CD8-positive, alpha-beta memory T cell (primary cell): ENCODE measurements at regions not wholly inside any gene's neighbourhood (a gene's known extent, or its start where the extent isn't known, plus 50 kb on each side); places are given as distances from the start of the nearest gene placed in this dataset.
"Not testable (repeated sequence)": the region's sequence is repeated elsewhere in the genome, so short reads cannot be mapped to it uniquely, and the experiment has no call there.

ENCODE experiments used
- CTCF ChIA-PET: fragments of 350-600 bp; sonication (Branson Sonifier 250); formaldehyde crosslinking; loops from one replicate; lab custom pipeline; 2021; ENCODE audit warnings: antibody characterized with exemption; lab: Charles Lee
- POLR2A ChIA-PET: fragments of 350-600 bp; sonication (Branson Sonifier 250); formaldehyde crosslinking; loops from one replicate; lab custom pipeline; 2021; ENCODE audit warnings: antibody characterized with exemption; lab: Charles Lee
- DNase-seq, 5 donors: peaks; one replicate each; pipeline versions ENCODE4 v3.0.0 to v3.0.0-alpha.2; 2020 to 2022; ENCODE audit warnings: mixed read lengths in 1 of 5
- H3K27ac ChIP-seq: one replicate; pipeline ENCODE4 v1.7.0; 2013; ENCODE audit warnings: low read depth, mild to moderate bottlenecking, low read length, moderate library complexity
- H3K27me3 ChIP-seq: 2 replicates; pipeline ENCODE4 v1.7.0; 2013; ENCODE audit warnings: low read length, mild to moderate bottlenecking; ENCODE audit not compliant: insufficient read depth, poor library complexity, severe bottlenecking
- H3K36me3 ChIP-seq: 2 replicates; pipeline ENCODE4 v1.7.0; 2013; ENCODE audit warnings: mild to moderate bottlenecking, low read length, moderate library complexity; ENCODE audit not compliant: insufficient read depth
- H3K4me1 ChIP-seq: 2 replicates; pipeline ENCODE4 v1.7.0; 2013; ENCODE audit warnings: mild to moderate bottlenecking, low read length, moderate library complexity; ENCODE audit not compliant: insufficient read depth
- H3K4me3 ChIP-seq: 2 replicates; pipeline ENCODE4 v1.7.0; 2013; ENCODE audit warnings: mild to moderate bottlenecking, low read length
- H3K9me3 ChIP-seq: 2 replicates; pipeline ENCODE4 v1.7.0; 2013; ENCODE audit warnings: mild to moderate bottlenecking, low read length
- H3K27ac Mint-ChIP-seq, 8 donors: one replicate each; pipeline ENCODE4 v1.8.0; 2020 to 2021; ENCODE audit warnings: mixed read lengths in 8 of 8, mild to moderate bottlenecking in 6 of 8, inconsistent platforms in 3 of 8, moderate library complexity in 3 of 8
- H3K27me3 Mint-ChIP-seq, 2 donors: one replicate each; pipeline ENCODE4 v1.8.0; 2020 to 2021; ENCODE audit warnings: mixed read lengths in 2 of 2, mild to moderate bottlenecking in 1 of 2, moderate library complexity in 1 of 2
- H3K36me3 Mint-ChIP-seq, 3 donors: one replicate each; pipeline ENCODE4 v1.8.0; 2020 to 2021; ENCODE audit warnings: mixed read lengths in 3 of 3, inconsistent platforms in 1 of 3, mild to moderate bottlenecking in 1 of 3
- H3K4me1 Mint-ChIP-seq, 3 donors: one replicate each; pipeline ENCODE4 v1.8.0; 2020 to 2021; ENCODE audit warnings: mixed read lengths in 3 of 3, inconsistent platforms in 1 of 3, mild to moderate bottlenecking in 1 of 3
- H3K4me3 Mint-ChIP-seq, 7 donors: one replicate each; pipeline ENCODE4 v1.8.0; 2020 to 2021; ENCODE audit warnings: mixed read lengths in 7 of 7, mild to moderate bottlenecking in 6 of 7, moderate library complexity in 4 of 7, inconsistent platforms in 2 of 7
- H3K9me3 Mint-ChIP-seq, 5 donors: one replicate each; pipeline ENCODE4 v1.8.0; 2020 to 2022; ENCODE audit warnings: mixed read lengths in 5 of 5, mild to moderate bottlenecking in 3 of 5, moderate library complexity in 2 of 5, inconsistent platforms in 1 of 5

DNA sequence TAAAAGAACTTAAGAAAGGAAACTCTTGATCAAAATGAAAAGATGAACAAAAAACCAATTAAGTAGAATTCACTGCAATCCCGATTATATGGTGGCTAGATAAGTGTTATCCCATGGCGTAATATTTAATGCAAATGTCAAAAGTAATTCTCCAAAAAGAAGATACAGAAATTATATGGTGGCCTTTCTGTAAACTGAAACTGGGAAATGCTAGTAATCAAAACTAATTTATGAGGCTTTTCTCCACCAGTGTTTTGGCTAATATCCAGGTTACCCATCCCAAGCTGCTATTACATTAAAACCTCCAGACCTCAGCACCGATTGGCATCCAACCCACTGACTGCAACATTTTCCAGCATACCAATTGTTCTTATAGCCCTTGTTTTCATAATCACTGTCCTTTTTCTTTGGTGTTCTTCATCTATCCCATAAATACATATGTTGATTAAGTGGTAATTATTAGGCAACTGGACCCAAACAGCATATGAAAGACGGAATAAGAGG is 77.2 kb upstream of the TNRC6A start:
- H3K36me3 ChIP-seq = no peaks in the 10 kb centered on the region
- Mint-ChIP-seq H3K4me3 (no peak overlapping the region), H3K27ac (no peak overlapping the region), H3K9me3 (no peaks in the 10 kb centered on the region), H3K4me1 (no peaks in the 10 kb centered on the region), H3K27me3 (peaks cover 13 to 18% of the 10 kb centered on the region in 2 donors), H3K36me3 (no peaks in the 10 kb centered on the region)
- H3K9me3 ChIP-seq = no peaks in the 10 kb centered on the region
- ChIA-PET CTCF (no interaction called here), POLR2A (no interaction called here)
- no peak overlapping the region for H3K4me3 ChIP-seq
- no peak for DNase-seq
- no peak overlapping the region for H3K27ac ChIP-seq
- no peaks in the 10 kb centered on the region for H3K27me3 ChIP-seq
- H3K4me1 ChIP-seq = no peaks in the 10 kb centered on the region

GRCh38 chr16:24652803-24653202 is 76.6 kb upstream of the TNRC6A start:
- POLR2A ChIA-PET = no interaction called here
- no peaks in the 10 kb centered on the region for H3K36me3 ChIP-seq

DNA sequence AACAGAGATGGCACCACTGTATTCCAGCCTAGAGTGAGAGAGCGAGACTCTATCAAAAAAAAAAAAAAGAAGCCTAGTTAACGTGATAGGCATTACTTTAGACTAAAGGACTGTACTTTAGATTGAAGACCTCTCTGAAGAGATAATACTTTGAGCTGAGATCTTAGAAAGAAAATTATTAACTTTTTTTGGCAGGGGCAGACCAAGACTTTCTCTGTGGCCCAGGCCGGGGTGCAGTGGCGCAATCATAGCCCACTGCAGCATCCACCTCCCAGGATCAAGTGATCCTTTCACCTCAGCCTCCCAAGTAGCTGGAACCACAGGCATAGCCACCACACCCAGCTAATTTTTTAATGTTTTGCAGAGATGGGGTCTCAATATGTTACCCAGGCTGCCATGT is 75.7 kb upstream of the TNRC6A start:
- Histone ChIP-seq H3K4me3 (no peak overlapping the region), H3K4me1 (no peaks in the 10 kb centered on the region), H3K9me3 (no peaks in the 10 kb centered on the region), H3K27ac (no peak overlapping the region), H3K36me3 (no peaks in the 10 kb centered on the region), H3K27me3 (no peaks in the 10 kb centered on the region)
- ChIA-PET POLR2A (no interaction called here), CTCF (no interaction called here)
- peaks cover 6% of the 10 kb centered on the region in 2 donors for H3K27me3 Mint-ChIP-seq
- DNase-seq = no peak
- H3K9me3 Mint-ChIP-seq = no peaks in the 10 kb centered on the region
- no peaks in the 10 kb centered on the region for H3K4me1 Mint-ChIP-seq
- no peak overlapping the region for H3K27ac Mint-ChIP-seq
- no peaks in the 10 kb centered on the region for H3K36me3 Mint-ChIP-seq
- no peak overlapping the region for H3K4me3 Mint-ChIP-seq

More at GRCh38 chr16:24652803-24653202, 76.6 kb upstream of the TNRC6A start:
- no peak for DNase-seq
- Histone ChIP-seq H3K9me3 (no peaks in the 10 kb centered on the region), H3K4me3 (no peak overlapping the region), H3K27ac (no peak overlapping the region), H3K27me3 (no peaks in the 10 kb centered on the region), H3K4me1 (no peaks in the 10 kb centered on the region)
- no peaks in the 10 kb centered on the region for H3K4me1 Mint-ChIP-seq
- H3K27ac Mint-ChIP-seq = no peak overlapping the region
- CTCF ChIA-PET = no interaction called here
- H3K4me3 Mint-ChIP-seq = no peak overlapping the region
- H3K36me3 Mint-ChIP-seq = no peaks in the 10 kb centered on the region
- peaks cover 9 to 12% of the 10 kb centered on the region in 2 donors for H3K27me3 Mint-ChIP-seq
- no peaks in the 10 kb centered on the region for H3K9me3 Mint-ChIP-seq

GRCh38 chr16:24665942-24666341 is 63.5 kb upstream of the TNRC6A start:
- H3K27me3 Mint-ChIP-seq = peaks cover 10 to 22% of the 10 kb centered on the region in 2 donors
- H3K36me3 Mint-ChIP-seq, H3K27me3 ChIP-seq, H3K4me3 ChIP-seq, H3K27ac ChIP-seq, H3K27ac Mint-ChIP-seq, CTCF ChIA-PET, H3K4me3 Mint-ChIP-seq, DNase-seq, H3K4me1 Mint-ChIP-seq, H3K9me3 ChIP-seq, H3K4me1 ChIP-seq, H3K9me3 Mint-ChIP-seq, H3K36me3 ChIP-seq, POLR2A ChIA-PET: not testable (repeated sequence)

DNA sequence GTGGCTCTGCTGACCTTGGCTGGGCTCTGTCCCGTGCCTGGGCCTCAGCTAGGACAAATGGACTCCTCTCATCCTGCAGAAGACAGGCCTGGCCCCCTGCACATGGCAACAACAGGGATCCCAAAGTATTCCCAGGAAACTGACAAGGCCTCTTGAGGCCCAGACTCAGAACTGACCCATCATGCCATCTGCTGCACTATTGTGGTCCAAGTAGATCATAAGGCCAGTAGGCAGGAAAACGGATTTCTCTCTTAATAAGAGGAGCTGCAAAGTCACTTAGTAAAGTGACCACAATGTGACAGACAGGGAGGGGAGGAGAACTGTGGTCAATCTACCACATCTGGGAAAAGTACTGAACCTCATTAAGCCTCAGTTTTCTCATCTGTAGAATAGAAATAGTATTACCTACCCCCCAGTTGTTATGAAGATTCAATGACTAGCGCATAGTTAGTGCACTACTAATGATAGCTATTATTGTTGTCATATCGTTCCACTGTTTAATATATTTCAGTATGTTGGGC is 62.1 kb upstream of the TNRC6A start:
- no peak overlapping the region for H3K4me3 Mint-ChIP-seq
- ChIA-PET POLR2A (no interaction called here), CTCF (no interaction called here)

DNA sequence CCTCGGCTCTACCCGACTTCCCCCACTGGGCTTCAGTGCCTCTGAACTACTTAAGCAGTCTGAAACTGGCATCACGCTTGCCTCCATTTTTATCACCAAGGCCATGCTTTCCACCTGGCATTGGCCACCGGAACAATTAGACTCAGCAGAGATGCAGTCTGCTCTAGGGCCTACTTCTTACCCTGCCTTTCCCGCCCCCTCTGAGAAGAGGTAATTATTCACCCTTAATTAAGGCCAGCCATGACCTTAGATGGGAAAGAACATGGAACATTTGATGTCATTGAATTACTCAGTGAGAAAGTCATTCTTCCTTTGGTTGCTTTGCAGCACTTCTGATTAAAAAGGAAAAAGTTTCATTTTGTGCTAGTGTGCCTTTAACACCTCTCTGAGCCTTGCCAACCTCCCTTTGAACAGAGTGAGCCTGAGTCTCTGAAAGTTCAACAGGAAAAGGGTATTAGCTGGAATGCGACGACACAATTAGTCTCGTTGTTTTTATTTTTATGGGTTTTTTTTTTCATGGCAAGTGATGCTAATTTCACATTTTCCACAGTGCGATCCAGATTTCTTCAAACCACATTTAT is 60.9 kb upstream of the TNRC6A start:
- Mint-ChIP-seq H3K4me1 (peaks cover 3 to 8% (median 3%) of the 10 kb centered on the region in 3 donors), H3K36me3 (no peaks in the 10 kb centered on the region), H3K9me3 (no peaks in the 10 kb centered on the region), H3K4me3 (no peak overlapping the region), H3K27ac (peak overlapping the region in 1 of 8 donors; percentile 72), H3K27me3 (peaks cover 7 to 17% of the 10 kb centered on the region in 2 donors)
- no peaks in the 10 kb centered on the region for H3K9me3 ChIP-seq
- no peak overlapping the region for H3K4me3 ChIP-seq
- no peaks in the 10 kb centered on the region for H3K4me1 ChIP-seq
- H3K36me3 ChIP-seq = no peaks in the 10 kb centered on the region
- H3K27me3 ChIP-seq = peaks cover 6% of the 10 kb centered on the region
- ChIA-PET CTCF (no interaction called here), POLR2A (no interaction called here)
- no peak for DNase-seq
- H3K27ac ChIP-seq = no peak overlapping the region

More for the DNA sequence above, 62.1 kb upstream of the TNRC6A start:
- H3K9me3 ChIP-seq = no peaks in the 10 kb centered on the region
- H3K4me3 ChIP-seq = no peak overlapping the region
- H3K4me1 Mint-ChIP-seq = peaks cover 3 to 8% (median 3%) of the 10 kb centered on the region in 3 donors
- peaks cover 6% of the 10 kb centered on the region for H3K27me3 ChIP-seq
- H3K27ac ChIP-seq = no peak overlapping the region
- no peak overlapping the region for H3K27ac Mint-ChIP-seq
- no peaks in the 10 kb centered on the region for H3K36me3 ChIP-seq
- no peaks in the 10 kb centered on the region for H3K36me3 Mint-ChIP-seq
- H3K27me3 Mint-ChIP-seq = peaks cover 8 to 26% of the 10 kb centered on the region in 2 donors
- no peaks in the 10 kb centered on the region for H3K9me3 Mint-ChIP-seq
- no peaks in the 10 kb centered on the region for H3K4me1 ChIP-seq
- DNase-seq = no peak

GRCh38 chr16:24670623-24671454 is 58.6 kb upstream of the TNRC6A start:
- H3K36me3 Mint-ChIP-seq = no peaks in the 10 kb centered on the region
- CTCF ChIA-PET = no interaction called here
- POLR2A ChIA-PET = no interaction called here

GRCh38 chr16:24671455-24671954 is 57.9 kb upstream of the TNRC6A start:
- Mint-ChIP-seq H3K4me3 (no peak overlapping the region), H3K27ac (no peak overlapping the region), H3K36me3 (no peaks in the 10 kb centered on the region), H3K4me1 (peaks cover 3 to 8% (median 3%) of the 10 kb centered on the region in 3 donors), H3K27me3 (peaks cover 11 to 14% of the 10 kb centered on the region in 2 donors), H3K9me3 (no peaks in the 10 kb centered on the region)
- H3K4me3 ChIP-seq = no peak overlapping the region
- no peaks in the 10 kb centered on the region for H3K36me3 ChIP-seq
- no peak for DNase-seq
- H3K27ac ChIP-seq = no peak overlapping the region
- CTCF ChIA-PET = no interaction called here
- no peaks in the 10 kb centered on the region for H3K4me1 ChIP-seq
- H3K9me3 ChIP-seq = no peaks in the 10 kb centered on the region
- POLR2A ChIA-PET = no interaction called here
- peaks cover 6% of the 10 kb centered on the region for H3K27me3 ChIP-seq

More at GRCh38 chr16:24670623-24671454, 58.6 kb upstream of the TNRC6A start:
- H3K9me3 Mint-ChIP-seq = no peaks in the 10 kb centered on the region
- H3K27ac Mint-ChIP-seq = no peak overlapping the region
- no peaks in the 10 kb centered on the region for H3K9me3 ChIP-seq
- H3K27ac ChIP-seq = no peak overlapping the region
- H3K36me3 ChIP-seq = no peaks in the 10 kb centered on the region
- H3K4me3 Mint-ChIP-seq = no peak overlapping the region
- no peak for DNase-seq
- H3K27me3 ChIP-seq = peaks cover 6% of the 10 kb centered on the region
- H3K27me3 Mint-ChIP-seq = peaks cover 11 to 14% of the 10 kb centered on the region in 2 donors
- no peaks in the 10 kb centered on the region for H3K4me1 ChIP-seq
- no peak overlapping the region for H3K4me3 ChIP-seq
- peaks cover 3 to 8% (median 3%) of the 10 kb centered on the region in 3 donors for H3K4me1 Mint-ChIP-seq
